Nephron progenitor cell (in vitro differentiated cells): ENCODE measurements at regions not wholly inside any gene's neighbourhood (a gene's known extent, or its start where the extent isn't known, plus 50 kb on each side); places are given as distances from the start of the nearest gene placed in this dataset.
A peak's percentile ranks its signal among the peaks of the same experiment; 100 is the strongest.
"Not testable (repeated sequence)": the region's sequence is repeated elsewhere in the genome, so short reads cannot be mapped to it uniquely, and the experiment has no call there.

ENCODE experiments used
- DNase-seq: peaks from one replicate; pipeline ENCODE4 v3.0.0; 2021
- H3K27ac Mint-ChIP-seq: 2 replicates; pipeline ENCODE4 v1.8.0; 2021; ENCODE audit warnings: mild to moderate bottlenecking, moderate library complexity, mixed read lengths
- H3K27me3 Mint-ChIP-seq: 2 replicates; pipeline ENCODE4 v1.8.0; 2021; ENCODE audit warnings: mild to moderate bottlenecking, low read depth, mixed read lengths; ENCODE audit not compliant: poor library complexity
- H3K36me3 Mint-ChIP-seq: 2 replicates; pipeline ENCODE4 v1.8.0; 2021; ENCODE audit warnings: low read depth, mixed read lengths
- H3K4me1 Mint-ChIP-seq: 2 replicates; pipeline ENCODE4 v1.8.0; 2021; ENCODE audit warnings: mixed read lengths
- H3K4me3 Mint-ChIP-seq: 2 replicates; pipeline ENCODE4 v1.8.0; 2021; ENCODE audit warnings: mild to moderate bottlenecking, moderate library complexity, mixed read lengths
- H3K9me3 Mint-ChIP-seq: 2 replicates; pipeline ENCODE4 v1.8.0; 2021; ENCODE audit warnings: mild to moderate bottlenecking, moderate library complexity, mixed read lengths
- CTCF ChIP-seq: fragments of 200-600 bp; sonication (generic); IDR thresholded peaks from 2 replicates; pipeline ENCODE4 v1.5.0; 2021; ENCODE audit warnings: antibody characterized with exemption

DNA sequence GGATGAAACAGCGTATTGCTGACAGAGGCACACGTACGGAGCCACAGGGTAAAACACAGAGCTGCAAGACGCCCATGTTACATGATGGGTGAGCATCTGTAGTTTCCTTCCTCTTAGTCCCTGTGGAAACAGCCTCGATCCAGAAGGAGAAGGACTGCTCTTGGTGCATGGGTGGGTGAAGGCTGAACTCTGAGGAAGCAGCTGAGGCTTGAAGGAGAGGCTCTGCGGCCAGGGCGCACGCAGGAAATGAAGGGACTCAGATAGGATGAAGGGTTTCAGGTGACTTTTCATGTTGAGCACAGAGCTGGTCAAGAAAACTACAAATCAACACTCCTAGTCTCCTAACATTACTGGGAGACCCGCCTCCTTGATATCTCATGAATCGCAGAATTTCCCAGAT lies 65.7 kb upstream of the ADA2 start:
- no peak for DNase-seq
- Mint-ChIP-seq H3K4me1 (peaks cover 60% of the 10 kb centered on the region), H3K9me3 (no peaks in the 10 kb centered on the region), H3K36me3 (no peaks in the 10 kb centered on the region), H3K27ac (peak overlapping the region; percentile 93), H3K4me3 (peak overlapping the region; percentile 23), H3K27me3 (peaks cover 2% of the 10 kb centered on the region)
- TF ChIP-seq CTCF: no peak

- Mint-ChIP-seq H3K27ac (peak overlapping the region; percentile 93), H3K4me1 (peaks cover 61% of the 10 kb centered on the region)
- no peak for TF ChIP-seq CTCF
These were observed 65.2 kb upstream of the ADA2 start for GRCh38 chr22:17284466-17284865.

DNA sequence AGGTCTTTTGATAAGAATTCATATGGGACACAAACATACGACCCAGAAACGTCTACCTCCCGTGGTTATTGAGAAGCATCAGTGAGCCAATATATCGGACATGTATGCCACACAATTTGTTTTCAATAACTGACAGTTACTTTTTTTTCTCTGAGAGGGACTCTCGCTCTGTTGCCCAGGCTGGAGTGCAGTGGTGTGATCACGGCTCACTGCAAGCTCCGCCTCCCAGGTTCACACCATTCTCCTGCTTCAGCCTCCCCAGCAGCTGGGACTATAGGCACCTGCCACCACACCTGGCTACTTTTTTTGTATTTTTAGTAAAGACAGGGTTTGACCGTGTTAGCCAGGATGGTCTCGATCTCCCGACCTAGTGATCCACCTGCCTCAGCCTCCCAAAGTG lies 64.6 kb upstream of the ADA2 start:
- H3K27ac Mint-ChIP-seq, H3K4me3 Mint-ChIP-seq, H3K27me3 Mint-ChIP-seq, H3K36me3 Mint-ChIP-seq, DNase-seq, H3K9me3 Mint-ChIP-seq: not testable (repeated sequence)
- H3K4me1 Mint-ChIP-seq: peaks cover 62% of the 10 kb centered on the region

More at GRCh38 chr22:17284466-17284865, 65.2 kb upstream of the ADA2 start:
- peaks cover 2% of the 10 kb centered on the region for H3K27me3 Mint-ChIP-seq
- H3K9me3 Mint-ChIP-seq: no peaks in the 10 kb centered on the region
- no peaks in the 10 kb centered on the region for H3K36me3 Mint-ChIP-seq
- no peak overlapping the region for H3K4me3 Mint-ChIP-seq
- no peak for DNase-seq

GRCh38 chr22:17283423-17283822 lies 64.2 kb upstream of the ADA2 start:
- Mint-ChIP-seq H3K27me3 (peaks cover 7% of the 10 kb centered on the region), H3K4me3 (no peak overlapping the region), H3K27ac (no peak overlapping the region), H3K36me3 (no peaks in the 10 kb centered on the region), H3K4me1 (peaks cover 58% of the 10 kb centered on the region), H3K9me3 (no peaks in the 10 kb centered on the region)
- DNase-seq: no peak
- no peak for TF ChIP-seq CTCF

DNA sequence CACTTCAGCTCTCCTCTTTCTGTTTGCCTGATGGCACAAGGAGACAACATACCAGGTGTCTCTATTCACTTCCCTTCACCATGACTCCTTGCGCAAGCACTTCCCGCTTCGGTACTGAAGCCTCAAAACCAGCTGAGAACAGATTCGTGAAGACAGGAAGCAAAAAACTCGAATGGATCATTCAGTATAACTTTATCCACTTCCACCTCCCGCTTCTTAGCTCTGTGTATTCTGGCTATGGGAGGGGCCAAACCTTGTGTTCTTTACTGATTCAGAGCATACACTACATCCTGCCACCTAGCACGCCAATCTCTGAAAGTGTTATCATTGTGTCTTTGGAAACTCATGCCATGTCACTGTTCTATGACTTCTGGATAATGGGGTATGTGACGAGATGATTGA lies 62.2 kb upstream of the ADA2 start:
- Mint-ChIP-seq H3K4me3 (no peak overlapping the region), H3K4me1 (peaks cover 48% of the 10 kb centered on the region), H3K9me3 (no peaks in the 10 kb centered on the region), H3K36me3 (no peaks in the 10 kb centered on the region), H3K27me3 (peaks cover 10% of the 10 kb centered on the region), H3K27ac (no peak overlapping the region)
- no peak for DNase-seq
- TF ChIP-seq CTCF: no peak

GRCh38 chr22:17281026-17281425 lies 61.8 kb upstream of the ADA2 start:
- H3K9me3 Mint-ChIP-seq: no peaks in the 10 kb centered on the region
- H3K36me3 Mint-ChIP-seq: no peaks in the 10 kb centered on the region
- peaks cover 10% of the 10 kb centered on the region for H3K27me3 Mint-ChIP-seq
- no peak overlapping the region for H3K27ac Mint-ChIP-seq
- H3K4me1 Mint-ChIP-seq: peaks cover 45% of the 10 kb centered on the region
- DNase-seq: no peak
- no peak overlapping the region for H3K4me3 Mint-ChIP-seq
- no peak for TF ChIP-seq CTCF
